GM19452 (cell line): ENCODE measurements at regions not wholly inside any gene's neighbourhood (a gene's known extent, or its start where the extent isn't known, plus 50 kb on each side); places are given as distances from the start of the nearest gene placed in this dataset.

Experiments used
- ATAC-seq: cut with Tn5 transposase; IDR thresholded peaks from one replicate; pipeline ENCODE4 v1.9.1; 2021; ENCODE audit not compliant: unreplicated experiment

- ATAC-seq, result no peak
Observed at GRCh38 chr20:58092353-58092752, 136.1 kb downstream of the ANKRD60 start.

GRCh38 chr20:58091810-58092209 lies 136.6 kb downstream of the ANKRD60 start:
- ATAC-seq, result no peak

- ATAC-seq, result no peak
Observed at GRCh38 chr20:58090161-58090560, 138.3 kb downstream of the ANKRD60 start.

- no peak for ATAC-seq
Observed at GRCh38 chr20:58088625-58089024, 139.8 kb downstream of the ANKRD60 start.

GRCh38 chr20:58088105-58088504 lies 140.3 kb downstream of the ANKRD60 start:
- no peak for ATAC-seq

- no peak for ATAC-seq
Observed at GRCh38 chr20:58087562-58087858, 140.9 kb downstream of the ANKRD60 start.

GRCh38 chr20:58086763-58087561 lies 141.5 kb downstream of the ANKRD60 start:
- ATAC-seq, result no peak

- no peak for ATAC-seq
Observed at GRCh38 chr20:58084966-58085365, 143.5 kb downstream of the ANKRD60 start.

GRCh38 chr20:58084566-58084965 lies 143.9 kb downstream of the ANKRD60 start:
- ATAC-seq, result no peak

- ATAC-seq, result no peak
Observed at GRCh38 chr20:58081846-58082245, 146.6 kb downstream of the ANKRD60 start.

GRCh38 chr20:58078741-58079522 lies 149.5 kb downstream of the ANKRD60 start:
- no peak for ATAC-seq

- ATAC-seq, result no peak
Observed at GRCh38 chr20:58077282-58077681, 151.2 kb downstream of the ANKRD60 start.

GRCh38 chr20:58076405-58076804 lies 152.0 kb downstream of the ANKRD60 start:
- ATAC-seq, result no peak

GRCh38 chr20:58075586-58076345 lies 152.7 kb downstream of the ANKRD60 start:
- no peak for ATAC-seq

- no peak for ATAC-seq
Observed at GRCh38 chr20:58073945-58074856, 154.3 kb downstream of the ANKRD60 start.

- no peak for ATAC-seq
Observed at GRCh38 chr20:58072695-58073671, 155.5 kb downstream of the ANKRD60 start.

GRCh38 chr20:58071991-58072390 lies 156.5 kb downstream of the ANKRD60 start:
- ATAC-seq, result no peak

GRCh38 chr20:58071298-58071697 lies 157.2 kb downstream of the ANKRD60 start:
- no peak for ATAC-seq

- ATAC-seq, result no peak
Observed at GRCh38 chr20:58070664-58071196, 157.7 kb downstream of the ANKRD60 start.
